ENCODE measurements at regions not wholly inside any gene's neighbourhood (a gene's known extent, or its start where the extent isn't known, plus 50 kb on each side); places are given as distances from the start of the nearest gene placed in this dataset.

- no peak for DNase-seq (ENCODE audit: low read depth)
- TF ChIP-seq CTCF (IDR thresholded peaks at IDR 0.05; ENCODE audit: control insufficient read depth, insufficient read depth, low read depth, low read length, missing control alignments) = no peak
- H3K4me3 ChIP-seq (ENCODE audit: control insufficient read depth, low read depth, low read length) = no peak overlapping the region
These were observed 295.5 kb downstream of the YTHDC2 start for GRCh38 chr5:113808956-113809355.

- no peak for DNase-seq (ENCODE audit: low read depth)
- no peak overlapping the region for H3K4me3 ChIP-seq (ENCODE audit: control insufficient read depth, low read depth, low read length)
- no peak for TF ChIP-seq CTCF (IDR thresholded peaks at IDR 0.05; ENCODE audit: control insufficient read depth, insufficient read depth, low read depth, low read length, missing control alignments)
These were observed 296.1 kb downstream of the YTHDC2 start for GRCh38 chr5:113809626-113810025.

GRCh38 chr5:113813466-113813865 is 300.0 kb downstream of the YTHDC2 start:
- no peak for DNase-seq (ENCODE audit: low read depth)
- TF ChIP-seq CTCF (IDR thresholded peaks at IDR 0.05; ENCODE audit: control insufficient read depth, insufficient read depth, low read depth, low read length, missing control alignments) = no peak
- H3K4me3 ChIP-seq (ENCODE audit: control insufficient read depth, low read depth, low read length) = no peak overlapping the region

- TF ChIP-seq CTCF (IDR thresholded peaks at IDR 0.05; ENCODE audit: control insufficient read depth, insufficient read depth, low read depth, low read length, missing control alignments) = no peak
- no peak overlapping the region for H3K4me3 ChIP-seq (ENCODE audit: control insufficient read depth, low read depth, low read length)
- no peak for DNase-seq (ENCODE audit: low read depth)
These were observed 304.2 kb downstream of the YTHDC2 start for GRCh38 chr5:113817683-113818082.

DNA sequence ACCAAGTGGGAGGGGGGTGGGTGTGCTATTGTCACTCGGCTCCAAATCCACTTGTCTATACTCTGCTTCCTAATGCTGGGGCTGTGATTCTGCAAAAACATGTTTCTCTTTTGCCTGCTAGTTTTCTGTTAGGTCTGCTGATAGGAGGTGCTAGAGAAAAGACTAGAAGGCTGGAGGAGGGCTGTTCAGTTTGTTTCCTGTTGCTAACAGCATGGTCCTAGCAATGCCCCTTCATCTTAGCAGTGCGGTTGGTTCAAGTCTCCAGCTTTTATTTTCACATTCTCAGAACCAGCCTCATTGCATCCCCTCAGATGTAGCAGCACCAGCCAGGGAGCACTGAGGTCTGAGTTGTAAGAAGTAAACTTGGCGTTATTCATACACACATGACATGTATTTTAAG is 310.2 kb downstream of the YTHDC2 start:
- no peak for DNase-seq (ENCODE audit: low read depth)
- TF ChIP-seq CTCF (IDR thresholded peaks at IDR 0.05; ENCODE audit: control insufficient read depth, insufficient read depth, low read depth, low read length, missing control alignments) = no peak
- no peak overlapping the region for H3K4me3 ChIP-seq (ENCODE audit: control insufficient read depth, low read depth, low read length)

DNA sequence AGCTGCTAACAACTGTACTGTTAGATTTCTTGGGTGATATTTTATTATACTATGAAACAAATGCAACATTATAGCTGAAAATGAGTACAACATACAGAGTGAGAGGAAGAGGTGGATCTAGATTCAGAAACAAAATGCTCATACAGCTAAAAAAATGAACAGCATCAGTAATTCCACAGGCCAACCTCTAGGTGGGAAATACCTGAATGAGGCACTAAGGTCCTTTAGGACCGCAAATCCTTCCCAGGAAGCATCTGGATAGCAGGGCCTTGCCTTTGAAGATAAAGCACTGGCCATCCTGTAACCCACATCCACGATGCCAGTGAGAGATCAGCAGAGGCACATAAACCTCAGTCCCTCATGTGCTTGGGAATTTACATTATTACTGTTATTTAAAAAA is 310.8 kb downstream of the YTHDC2 start:
- no peak for TF ChIP-seq CTCF (IDR thresholded peaks at IDR 0.05; ENCODE audit: control insufficient read depth, insufficient read depth, low read depth, low read length, missing control alignments)
- no peak overlapping the region for H3K4me3 ChIP-seq (ENCODE audit: control insufficient read depth, low read depth, low read length)
- DNase-seq (ENCODE audit: low read depth) = no peak

GRCh38 chr5:113825176-113825575 is 311.7 kb downstream of the YTHDC2 start:
- TF ChIP-seq CTCF (IDR thresholded peaks at IDR 0.05; ENCODE audit: control insufficient read depth, insufficient read depth, low read depth, low read length, missing control alignments) = no peak
- H3K4me3 ChIP-seq (ENCODE audit: control insufficient read depth, low read depth, low read length) = no peak overlapping the region
- DNase-seq (ENCODE audit: low read depth) = no peak

Measured in AG09309 (cell line).